Mesenchymal stem cell (in vitro differentiated cells and primary cell): ENCODE measurements at regions not wholly inside any gene's neighbourhood (a gene's known extent, or its start where the extent isn't known, plus 50 kb on each side); places are given as distances from the start of the nearest gene placed in this dataset.
A peak's percentile ranks its signal among the peaks of the same experiment; 100 is the strongest.

Experiments
- DNase-seq: peaks from one replicate; pipeline ENCODE4 v3.0.0-alpha.2; 2013
- H2AFZ ChIP-seq: one replicate; pipeline ENCODE4 v1.6.1; 2013; ENCODE audit warnings: low read depth, mild to moderate bottlenecking, control low read depth, inconsistent platforms, low read length, moderate library complexity
- H2AK5ac ChIP-seq: 2 replicates; pipeline ENCODE4 v1.6.1; 2013; ENCODE audit warnings: low read length, moderate library complexity, mild to moderate bottlenecking, inconsistent platforms; ENCODE audit not compliant: severe bottlenecking
- H2BK120ac ChIP-seq: one replicate; pipeline ENCODE4 v1.6.1; 2013; ENCODE audit warnings: low read depth, mild to moderate bottlenecking, inconsistent platforms, low read length, moderate library complexity
- H2BK12ac ChIP-seq, 2 experiments: one replicate each; pipeline ENCODE4 v1.6.1; 2013; ENCODE audit warnings: inconsistent platforms in 2 of 2, low read length in 2 of 2, mild to moderate bottlenecking in 2 of 2, moderate library complexity in 2 of 2, control low read depth in 1 of 2
- H2BK15ac ChIP-seq: one replicate; pipeline ENCODE4 v1.6.1; 2013; ENCODE audit warnings: mild to moderate bottlenecking, low read depth, inconsistent platforms; ENCODE audit not compliant: poor library complexity, severe bottlenecking
- H2BK5ac ChIP-seq: 2 replicates; pipeline ENCODE4 v1.6.1; 2013; ENCODE audit warnings: low read depth, mild to moderate bottlenecking, low read length, control low read depth, inconsistent platforms; ENCODE audit not compliant: poor library complexity, severe bottlenecking
- H3K14ac ChIP-seq, 2 experiments: one replicate each; pipeline ENCODE4 v1.6.1; 2013; ENCODE audit warnings: inconsistent platforms in 2 of 2, low read length in 2 of 2, control low read depth in 1 of 2, mild to moderate bottlenecking in 1 of 2, moderate library complexity in 1 of 2
- H3K18ac ChIP-seq, 2 experiments: one replicate each; pipeline ENCODE4 v1.6.1; 2013; ENCODE audit warnings: inconsistent platforms in 2 of 2, low read length in 2 of 2, control low read depth in 1 of 2, low read depth in 1 of 2, mild to moderate bottlenecking in 1 of 2
- H3K23ac ChIP-seq, 2 experiments: one replicate each; pipeline ENCODE4 v1.6.1; 2013; ENCODE audit warnings: inconsistent platforms in 2 of 2, low read length in 2 of 2, mild to moderate bottlenecking in 2 of 2, moderate library complexity in 2 of 2, control low read depth in 1 of 2
- H3K27ac ChIP-seq: 2 replicates; pipeline ENCODE4 v1.5.1; 2013; ENCODE audit warnings: mild to moderate bottlenecking, moderate library complexity, low read length, control low read depth, inconsistent platforms; ENCODE audit not compliant: poor library complexity, severe bottlenecking
- H3K27me3 ChIP-seq, 2 experiments: 2 replicates each; pipeline versions ENCODE4 v1.6.1 to v1.7.0; 2013; ENCODE audit warnings: low read length in 2 of 2, mild to moderate bottlenecking in 2 of 2, moderate library complexity in 2 of 2, control low read depth in 1 of 2, inconsistent platforms in 1 of 2; ENCODE audit not compliant: control insufficient read depth in 1 of 2, insufficient read depth in 1 of 2
- H3K36me3 ChIP-seq, 2 experiments: 2 replicates each; pipeline versions ENCODE4 v1.6.1 to v1.7.0; 2013; ENCODE audit warnings: low read length in 2 of 2, control low read depth in 1 of 2, inconsistent platforms in 1 of 2, low read depth in 1 of 2, mild to moderate bottlenecking in 1 of 2; ENCODE audit not compliant: insufficient read depth in 2 of 2, control insufficient read depth in 1 of 2
- H3K4ac ChIP-seq, 2 experiments: one replicate each; pipeline ENCODE4 v1.6.1; 2013; ENCODE audit warnings: inconsistent platforms in 2 of 2, low read length in 2 of 2, mild to moderate bottlenecking in 2 of 2, moderate library complexity in 2 of 2, control low read depth in 1 of 2, low read depth in 1 of 2
- H3K4me1 ChIP-seq: 2 replicates; pipeline ENCODE4 v1.6.1; 2013; ENCODE audit warnings: low read depth, low read length, control low read depth; ENCODE audit not compliant: control insufficient read depth, insufficient read depth
- H3K4me2 ChIP-seq: 2 replicates; pipeline ENCODE4 v1.6.1; 2013; ENCODE audit warnings: low read length, mild to moderate bottlenecking, inconsistent platforms; ENCODE audit not compliant: poor library complexity, severe bottlenecking
- H3K4me3 ChIP-seq, 2 experiments: 2 replicates each; pipeline versions ENCODE4 v1.5.1 to v1.7.0; 2013; ENCODE audit warnings: low read length in 2 of 2, mild to moderate bottlenecking in 2 of 2, control low read depth in 1 of 2, low read depth in 1 of 2; ENCODE audit not compliant: insufficient read depth in 1 of 2
- H3K79me1 ChIP-seq: replicated peaks from 2 replicates; pipeline ENCODE4 v1.6.1; 2013; ENCODE audit warnings: mild to moderate bottlenecking, control low read depth, low read length, inconsistent platforms; ENCODE audit not compliant: poor library complexity, severe bottlenecking
- H3K9ac ChIP-seq: 2 replicates; pipeline ENCODE4 v1.7.0; 2013; ENCODE audit warnings: mild to moderate bottlenecking, low read length, moderate library complexity
- H3K9me3 ChIP-seq: 2 replicates; pipeline ENCODE4 v1.7.0; 2013; ENCODE audit warnings: mild to moderate bottlenecking, low read length; ENCODE audit not compliant: control insufficient read depth
- H4K8ac ChIP-seq: one replicate; pipeline ENCODE4 v1.6.1; 2013; ENCODE audit warnings: inconsistent platforms, mild to moderate bottlenecking, low read length, moderate library complexity
- H4K91ac ChIP-seq: one replicate; pipeline ENCODE4 v1.6.1; 2013; ENCODE audit warnings: mild to moderate bottlenecking, low read length, inconsistent platforms
- WGBS: methylation state at CpG from one replicate; pipeline ENCODE4 v1.1.7; 2013; ENCODE audit warnings: mixed read lengths; 5-methylcytosine and 5-hydroxymethylcytosine counted together

- H2BK15ac ChIP-seq, result no peak overlapping the region
- no peak overlapping the region for H2BK12ac ChIP-seq
- no peak overlapping the region for H3K27ac ChIP-seq
- no peaks in the 10 kb centered on the region for H3K9me3 ChIP-seq
- peaks cover 18 to 66% of the 10 kb centered on the region in 2 experiments for H3K27me3 ChIP-seq
- no peak overlapping the region for H3K4me2 ChIP-seq
- no peak overlapping the region for H2AK5ac ChIP-seq
- H4K91ac ChIP-seq, result no peak overlapping the region
- no peak overlapping the region for H3K9ac ChIP-seq
- H3K4ac ChIP-seq, result no peak overlapping the region
- no peaks in the 10 kb centered on the region for H3K4me1 ChIP-seq
- H2BK5ac ChIP-seq, result no peak overlapping the region
- no peak overlapping the region for H3K18ac ChIP-seq
- WGBS, result 83% methylated on average over 1 of the region's 1 CpG
- H4K8ac ChIP-seq, result no peak overlapping the region
- H3K36me3 ChIP-seq, result no peaks in the 10 kb centered on the region
- H3K14ac ChIP-seq, result peak overlapping the region in 1 of 2 experiments; percentile 26
- H3K4me3 ChIP-seq, result no peak overlapping the region
- DNase-seq, result no peak
- H2AFZ ChIP-seq, result no peak overlapping the region
- H3K23ac ChIP-seq, result no peak overlapping the region
- H3K79me1 ChIP-seq, result no peaks in the 10 kb centered on the region
- H2BK120ac ChIP-seq, result no peak overlapping the region
Observed at GRCh38 chr1:36571106-36571505, 88.4 kb upstream of the CSF3R start.

GRCh38 chr1:36570478-36571060, 87.9 kb upstream of the CSF3R start:
- Histone ChIP-seq H2BK15ac (no peak overlapping the region), H3K4me2 (no peak overlapping the region), H2BK5ac (no peak overlapping the region), H3K36me3 (no peaks in the 10 kb centered on the region), H3K79me1 (no peaks in the 10 kb centered on the region), H3K4me3 (no peak overlapping the region), H4K8ac (no peak overlapping the region), H4K91ac (no peak overlapping the region), H2AFZ (no peak overlapping the region), H3K4ac (no peak overlapping the region), H3K27ac (no peak overlapping the region), H2AK5ac (no peak overlapping the region), H3K14ac (peak overlapping the region in 1 of 2 experiments; percentile 26), H3K27me3 (peaks cover 18 to 61% of the 10 kb centered on the region in 2 experiments), H3K9ac (no peak overlapping the region), H2BK12ac (no peak overlapping the region), H3K9me3 (no peaks in the 10 kb centered on the region), H3K4me1 (no peaks in the 10 kb centered on the region), H3K23ac (no peak overlapping the region), H3K18ac (no peak overlapping the region), H2BK120ac (no peak overlapping the region)
- WGBS, result 79% methylated on average over 12 of the region's 12 CpGs
- DNase-seq, result no peak

GRCh38 chr1:36570006-36570405, 87.3 kb upstream of the CSF3R start:
- Histone ChIP-seq H2BK12ac (no peak overlapping the region), H3K9ac (no peak overlapping the region), H3K27ac (no peak overlapping the region), H3K36me3 (no peaks in the 10 kb centered on the region), H4K91ac (no peak overlapping the region), H3K9me3 (no peaks in the 10 kb centered on the region), H2AK5ac (no peak overlapping the region), H2BK15ac (no peak overlapping the region), H3K4ac (no peak overlapping the region), H3K27me3 (peaks cover 18 to 55% of the 10 kb centered on the region in 2 experiments), H4K8ac (no peak overlapping the region), H3K4me1 (no peaks in the 10 kb centered on the region), H3K79me1 (no peaks in the 10 kb centered on the region), H2BK120ac (no peak overlapping the region), H2BK5ac (no peak overlapping the region), H3K4me2 (no peak overlapping the region), H3K23ac (no peak overlapping the region), H3K14ac (no peak overlapping the region), H3K4me3 (no peak overlapping the region), H2AFZ (no peak overlapping the region), H3K18ac (no peak overlapping the region)
- no peak for DNase-seq
- 70% methylated on average over 7 of the region's 7 CpGs for WGBS

- no peak overlapping the region for H2AK5ac ChIP-seq
- no peaks in the 10 kb centered on the region for H3K79me1 ChIP-seq
- no peak for DNase-seq
- H2AFZ ChIP-seq, result no peak overlapping the region
- no peak overlapping the region for H4K8ac ChIP-seq
- H3K23ac ChIP-seq, result no peak overlapping the region
- H3K4me2 ChIP-seq, result no peak overlapping the region
- H2BK120ac ChIP-seq, result no peak overlapping the region
- H2BK5ac ChIP-seq, result no peak overlapping the region
- H3K14ac ChIP-seq, result no peak overlapping the region
- no peaks in the 10 kb centered on the region for H3K4me1 ChIP-seq
- H3K18ac ChIP-seq, result no peak overlapping the region
- H2BK12ac ChIP-seq, result no peak overlapping the region
- no peak overlapping the region for H3K27ac ChIP-seq
- no peak overlapping the region for H4K91ac ChIP-seq
- no peak overlapping the region for H2BK15ac ChIP-seq
- H3K4me3 ChIP-seq, result no peak overlapping the region
- peaks cover 11 to 44% of the 10 kb centered on the region in 2 experiments for H3K27me3 ChIP-seq
- 90% methylated on average over 11 of the region's 11 CpGs for WGBS
- H3K9me3 ChIP-seq, result no peaks in the 10 kb centered on the region
- no peak overlapping the region for H3K4ac ChIP-seq
- no peaks in the 10 kb centered on the region for H3K36me3 ChIP-seq
- H3K9ac ChIP-seq, result no peak overlapping the region
Observed at GRCh38 chr1:36567601-36568341, 85.1 kb upstream of the CSF3R start.
